Fibroblast of skin of right quadriceps (primary cell): ENCODE measurements at regions not wholly inside any gene's neighbourhood (a gene's known extent, or its start where the extent isn't known, plus 50 kb on each side); places are given as distances from the start of the nearest gene placed in this dataset.

Source experiments
- DNase-seq: peaks from one replicate; pipeline ENCODE4 v3.0.0-alpha.2; 2013

DNA sequence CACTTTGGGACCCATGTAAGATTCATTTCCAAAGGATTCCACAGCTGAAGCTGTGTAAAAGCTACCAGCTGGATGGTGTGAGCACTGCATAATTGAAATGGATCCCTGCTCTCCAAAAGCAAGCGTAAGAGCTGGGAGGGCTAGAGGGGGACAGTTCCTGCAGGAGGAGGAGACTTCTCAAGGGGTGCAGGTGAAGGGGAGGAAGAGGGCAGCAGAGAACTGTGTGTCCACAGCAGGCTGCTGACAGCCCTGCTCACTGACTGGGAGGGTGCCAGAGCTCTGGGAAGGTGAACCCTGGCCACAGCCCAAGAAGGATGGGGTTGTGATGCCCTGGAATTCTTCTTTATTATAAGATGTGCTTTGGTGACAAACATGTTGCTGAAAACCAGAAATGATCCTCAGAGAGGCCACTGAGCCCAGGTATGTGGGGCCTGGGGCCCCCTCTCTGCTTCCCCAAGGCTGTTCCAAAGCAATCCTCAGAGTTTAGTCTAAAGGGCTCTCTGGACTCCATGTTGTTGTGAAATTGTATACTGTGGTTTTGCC lies 112.8 kb upstream of the SLC25A48 start:
- no peak for DNase-seq

DNA sequence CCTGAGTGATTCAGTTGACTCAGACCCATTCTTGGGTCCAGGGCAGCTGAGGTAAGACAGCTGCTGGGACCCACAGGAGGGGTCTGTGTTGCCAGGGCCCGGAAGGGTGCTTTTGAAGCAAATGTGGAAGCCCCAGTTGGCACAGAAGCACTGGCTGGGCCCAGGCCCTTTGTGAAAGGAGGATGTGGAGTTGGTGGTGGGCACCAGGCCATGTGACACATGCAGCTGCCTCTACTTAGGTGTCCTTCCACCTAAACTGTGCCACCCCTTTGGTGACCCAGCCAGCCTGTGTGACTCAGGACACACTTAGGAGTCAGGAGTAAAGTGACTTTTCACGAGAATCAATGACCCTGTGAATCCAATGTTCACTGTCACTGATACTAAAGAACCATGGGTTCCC lies 114.3 kb upstream of the SLC25A48 start:
- no peak for DNase-seq

DNA sequence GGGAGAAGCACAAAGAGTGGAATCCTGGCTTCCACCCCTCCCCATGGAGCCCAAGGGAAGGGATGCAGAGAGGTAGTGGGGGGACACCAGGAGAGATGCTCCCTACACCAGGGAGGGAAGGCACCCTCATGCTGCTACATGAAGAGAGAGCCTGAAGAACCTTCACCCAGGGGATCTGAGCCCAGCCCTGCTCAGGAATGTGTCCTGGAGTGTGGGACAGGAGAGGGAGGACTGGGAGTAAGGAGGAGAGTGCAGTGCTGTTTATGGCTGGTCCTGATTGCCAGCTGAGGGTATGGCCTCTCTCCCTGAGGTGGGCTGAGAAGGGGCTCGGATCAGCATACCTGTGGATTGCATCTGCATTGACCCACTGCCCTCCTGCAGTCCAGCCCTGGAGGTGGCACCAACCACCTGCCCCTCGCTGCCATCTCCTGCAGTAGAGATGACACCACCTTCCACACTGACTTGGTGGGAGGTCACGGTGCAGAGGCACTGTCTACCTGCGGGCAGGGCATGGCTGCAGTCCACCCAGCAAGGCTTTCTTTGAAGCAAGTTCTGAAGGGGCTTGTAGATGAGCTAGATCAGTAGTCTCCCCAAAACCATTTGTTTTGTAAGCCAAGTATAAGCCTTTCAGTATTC lies 114.9 kb upstream of the SLC25A48 start:
- DNase-seq: no peak

- DNase-seq: peak; percentile 24
These were observed 115.8 kb upstream of the SLC25A48 start for GRCh38 chr5:135718651-135719050.

DNA sequence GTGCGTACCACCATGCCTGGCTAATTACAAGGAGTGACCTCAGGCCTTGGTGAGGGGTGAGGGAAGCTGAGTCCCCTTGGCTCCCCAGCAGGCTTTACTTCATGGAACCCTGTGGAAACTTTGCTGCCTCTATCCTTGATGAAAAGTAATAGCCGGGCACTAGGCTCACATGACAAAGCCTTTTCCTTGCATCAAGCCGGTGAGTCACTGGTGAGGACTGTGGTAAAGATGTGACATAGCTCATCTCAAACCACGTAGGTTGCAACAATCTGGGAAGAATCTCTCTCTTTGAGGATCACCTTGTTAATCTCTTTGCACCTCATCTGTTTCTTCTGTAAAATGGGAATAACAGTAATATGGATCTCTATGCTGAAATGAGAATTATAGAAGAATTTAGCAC lies 116.3 kb upstream of the SLC25A48 start:
- DNase-seq: peak; percentile 78

DNA sequence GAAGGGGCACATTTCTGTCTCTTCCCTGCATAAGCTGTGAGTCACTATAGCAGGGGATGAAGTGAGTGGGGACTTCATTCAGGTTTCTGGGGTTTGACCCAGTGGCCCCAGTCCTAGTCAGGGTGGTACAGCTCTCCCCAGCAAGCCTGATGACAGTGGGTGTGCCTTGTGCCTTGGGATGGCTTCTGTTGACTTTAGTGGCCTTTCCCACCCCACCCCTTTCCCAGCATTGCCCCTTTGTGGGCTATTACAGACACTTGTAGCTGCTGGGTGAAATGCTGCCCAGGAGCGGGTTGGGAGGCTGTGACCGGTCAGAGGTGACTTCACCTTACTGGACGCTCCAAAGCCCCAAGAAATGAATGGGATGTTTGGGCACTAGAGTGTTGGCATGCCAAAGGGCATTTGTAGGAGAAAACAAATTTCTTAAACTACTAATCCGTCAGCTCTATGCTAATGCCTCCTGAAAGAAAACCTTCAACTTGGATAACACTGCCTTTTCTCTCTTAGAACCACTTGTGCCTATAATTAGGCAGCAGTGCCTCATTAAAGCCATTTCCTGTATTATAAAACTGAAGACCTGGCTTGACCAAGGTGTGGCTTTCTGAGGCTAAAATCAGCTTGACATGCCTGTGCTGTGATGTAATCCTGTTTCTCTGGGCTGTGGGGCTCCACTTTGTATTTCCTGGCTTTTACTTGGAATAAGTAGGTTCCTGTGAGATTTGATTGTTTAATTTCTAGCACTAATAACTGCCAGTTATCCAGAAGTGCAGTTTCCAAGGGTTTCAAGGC lies 119.0 kb upstream of the SLC25A48 start:
- DNase-seq: peak; percentile 11

- peak; percentile 86 for DNase-seq
These were observed 120.2 kb upstream of the SLC25A48 start for GRCh38 chr5:135714126-135714894.

DNA sequence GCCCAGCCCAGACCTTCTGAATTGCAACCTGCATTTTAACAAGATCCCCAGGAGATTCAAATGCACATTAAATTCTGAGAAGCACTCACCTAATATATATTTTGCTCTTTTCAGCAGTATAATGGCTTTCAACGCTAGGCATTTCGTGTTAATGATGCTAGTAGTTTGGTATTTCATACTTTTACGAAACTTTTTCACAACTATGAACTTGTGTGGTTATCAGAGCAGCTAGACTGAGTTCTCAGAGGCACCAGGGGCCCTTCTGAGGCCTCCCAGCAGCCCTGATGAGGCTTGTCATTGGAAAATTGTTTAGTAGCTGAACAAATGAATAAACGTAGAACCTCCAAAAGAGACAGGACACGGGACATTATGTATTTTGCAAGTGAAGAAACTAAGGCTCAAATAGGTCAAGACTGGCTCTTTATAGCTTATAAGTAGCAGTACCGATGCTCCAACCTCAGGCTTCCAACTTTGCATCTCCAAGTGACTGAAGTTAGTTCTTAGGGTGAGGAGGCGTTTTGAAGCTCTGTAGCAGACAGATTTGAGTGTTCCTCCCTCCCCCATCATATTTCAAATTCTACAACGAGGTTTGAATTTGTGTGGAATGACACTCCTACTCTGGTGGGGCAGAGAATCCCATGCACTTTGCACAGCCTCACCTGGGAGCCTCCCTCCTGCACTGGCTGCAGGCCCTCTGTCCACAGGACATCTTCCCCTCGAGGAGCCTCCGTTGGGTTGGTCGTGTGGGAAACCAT lies 121.1 kb upstream of the SLC25A48 start:
- peak; percentile 65 for DNase-seq

- no peak for DNase-seq
These were observed 122.6 kb upstream of the SLC25A48 start for GRCh38 chr5:135711911-135712310.

- peak; percentile 62 for DNase-seq
These were observed 124.3 kb upstream of the SLC25A48 start for GRCh38 chr5:135710045-135710675.

- no peak for DNase-seq
These were observed 125.3 kb upstream of the SLC25A48 start for GRCh38 chr5:135709208-135709575.

GRCh38 chr5:135708481-135709207 lies 125.8 kb upstream of the SLC25A48 start:
- DNase-seq: no peak

GRCh38 chr5:135707302-135707701 lies 127.2 kb upstream of the SLC25A48 start:
- no peak for DNase-seq

DNA sequence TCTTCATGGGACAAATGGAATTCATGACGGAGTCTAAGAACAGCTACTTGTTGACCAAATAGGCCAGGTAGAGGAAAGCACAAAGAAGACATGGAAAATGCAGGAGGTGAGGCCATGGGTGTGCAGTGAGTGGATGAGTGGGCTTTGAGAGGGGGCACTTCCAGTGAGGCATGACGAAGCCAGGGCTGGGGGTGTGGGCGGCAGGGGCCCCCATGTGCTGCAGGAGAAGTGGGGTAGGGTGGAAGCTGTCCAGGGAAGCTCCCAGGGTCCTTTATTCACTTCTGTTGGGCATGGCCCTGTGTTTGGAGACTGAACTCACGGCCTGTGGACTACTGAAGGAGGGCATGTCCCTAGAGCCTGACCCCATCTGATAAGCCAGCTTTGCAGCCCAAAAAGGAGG lies 127.6 kb upstream of the SLC25A48 start:
- DNase-seq: no peak

GRCh38 chr5:135706474-135706873 lies 127.7 kb upstream of the CXCL14 start:
- no peak for DNase-seq

- DNase-seq: no peak
These were observed 127.2 kb upstream of the CXCL14 start for GRCh38 chr5:135705941-135706466.

DNA sequence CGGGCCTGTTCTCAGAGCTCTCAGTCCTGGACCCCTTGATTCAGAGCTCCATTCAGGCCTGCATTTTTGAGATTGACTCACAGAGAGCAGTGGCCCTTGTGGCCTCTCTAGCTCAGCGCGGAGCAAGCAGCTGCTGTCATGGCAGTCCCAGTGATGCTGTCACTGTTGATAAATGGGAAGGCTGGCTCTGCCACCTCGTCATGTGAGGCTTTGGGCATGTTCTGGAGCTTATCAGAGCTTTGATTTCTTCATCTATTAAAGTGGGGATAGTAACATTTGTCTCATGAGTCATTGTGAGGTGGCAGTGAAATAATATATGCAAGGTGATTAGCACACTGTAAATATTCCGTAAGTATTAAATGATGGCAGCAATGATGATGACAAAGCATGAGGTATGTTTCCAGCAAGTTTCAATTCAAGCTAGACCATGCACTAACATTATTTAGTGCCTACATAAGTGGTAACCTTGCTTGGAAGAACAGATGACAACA lies 126.4 kb upstream of the CXCL14 start:
- peak; percentile 78 for DNase-seq

- no peak for DNase-seq
These were observed 125.8 kb upstream of the CXCL14 start for GRCh38 chr5:135704616-135705015.

GRCh38 chr5:135703016-135703550 lies 124.3 kb upstream of the CXCL14 start:
- no peak for DNase-seq

DNA sequence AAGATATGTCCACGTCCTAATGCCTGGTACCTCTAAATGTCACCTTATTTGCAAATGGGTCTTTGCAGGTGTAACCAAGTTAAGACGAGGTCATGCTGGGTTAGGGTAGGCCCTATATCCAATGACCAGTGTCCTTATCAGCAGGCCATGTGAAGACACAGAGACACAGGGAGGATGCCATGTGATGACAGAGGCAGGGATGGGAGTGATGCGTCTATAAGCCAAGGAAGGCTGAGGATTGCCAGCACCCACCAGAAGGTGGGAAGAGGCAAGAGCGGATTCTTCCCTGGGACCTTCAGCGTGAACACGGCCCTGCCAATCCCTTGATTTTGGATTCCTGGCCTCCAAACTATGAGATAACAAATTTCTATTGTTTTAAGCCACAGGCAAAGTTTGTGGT lies 123.4 kb upstream of the CXCL14 start:
- no peak for DNase-seq

DNA sequence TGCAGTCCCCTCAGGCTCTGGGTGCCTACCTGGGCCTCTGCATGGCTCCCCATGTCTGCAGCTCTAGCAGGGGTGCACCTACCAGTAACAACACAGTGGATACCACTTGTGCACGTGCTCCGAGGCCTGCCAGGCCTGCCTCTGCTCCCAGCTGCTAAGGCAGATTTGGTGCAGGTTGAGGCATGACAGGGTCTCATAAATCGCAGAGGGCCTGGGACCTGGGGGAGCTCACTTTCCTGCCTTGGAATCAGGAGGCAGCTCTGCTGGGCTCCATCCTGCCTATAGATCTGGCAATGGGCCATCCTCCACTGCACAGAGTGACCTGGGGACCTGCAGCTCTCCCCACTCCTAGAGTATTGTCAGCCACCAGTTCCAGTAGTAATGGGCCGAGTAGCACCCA lies 121.9 kb upstream of the CXCL14 start:
- no peak for DNase-seq
